ENCODE measurements at regions not wholly inside any gene's neighbourhood (a gene's known extent, or its start where the extent isn't known, plus 50 kb on each side); places are given as distances from the start of the nearest gene placed in this dataset.

DNA sequence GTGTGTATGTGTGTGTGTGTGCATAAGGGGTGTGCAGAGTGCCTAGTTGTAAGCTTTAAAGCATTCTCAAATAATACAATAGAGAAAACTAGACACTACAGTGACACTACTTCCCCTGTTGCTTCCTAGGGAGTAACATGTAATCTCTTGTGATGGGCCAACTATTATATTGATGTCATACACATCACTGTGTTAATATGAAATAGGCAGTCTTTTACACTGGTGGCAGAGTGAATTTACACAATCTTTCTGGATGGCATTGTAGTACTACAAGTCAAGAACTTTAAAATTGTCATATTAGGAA is 488.0 kb upstream of the ZEB2 start:
- TF ChIP-seq, protein P1, sequence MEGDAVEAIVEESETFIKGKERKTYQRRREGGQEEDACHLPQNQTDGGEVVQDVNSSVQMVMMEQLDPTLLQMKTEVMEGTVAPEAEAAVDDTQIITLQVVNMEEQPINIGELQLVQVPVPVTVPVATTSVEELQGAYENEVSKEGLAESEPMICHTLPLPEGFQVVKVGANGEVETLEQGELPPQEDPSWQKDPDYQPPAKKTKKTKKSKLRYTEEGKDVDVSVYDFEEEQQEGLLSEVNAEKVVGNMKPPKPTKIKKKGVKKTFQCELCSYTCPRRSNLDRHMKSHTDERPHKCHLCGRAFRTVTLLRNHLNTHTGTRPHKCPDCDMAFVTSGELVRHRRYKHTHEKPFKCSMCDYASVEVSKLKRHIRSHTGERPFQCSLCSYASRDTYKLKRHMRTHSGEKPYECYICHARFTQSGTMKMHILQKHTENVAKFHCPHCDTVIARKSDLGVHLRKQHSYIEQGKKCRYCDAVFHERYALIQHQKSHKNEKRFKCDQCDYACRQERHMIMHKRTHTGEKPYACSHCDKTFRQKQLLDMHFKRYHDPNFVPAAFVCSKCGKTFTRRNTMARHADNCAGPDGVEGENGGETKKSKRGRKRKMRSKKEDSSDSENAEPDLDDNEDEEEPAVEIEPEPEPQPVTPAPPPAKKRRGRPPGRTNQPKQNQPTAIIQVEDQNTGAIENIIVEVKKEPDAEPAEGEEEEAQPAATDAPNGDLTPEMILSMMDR (conservative IDR thresholded peaks at IDR 0.05), result no peak
- no peak for TF ChIP-seq EZH2 (IDR thresholded peaks at IDR 0.05; ENCODE audit: low read depth)
